ENCODE measurements at regions not wholly inside any gene's neighbourhood (a gene's known extent, or its start where the extent isn't known, plus 50 kb on each side); places are given as distances from the start of the nearest gene placed in this dataset.

- no peak for TF ChIP-seq CUX1 (IDR thresholded peaks at IDR 0.05; ENCODE audit: insufficient replicate concordance, low read depth, low read length)
- no peak for TF ChIP-seq CTCF (IDR thresholded peaks at IDR 0.05 in 2 of 3, conservative IDR thresholded peaks at IDR 0.05 in 1 of 3; ENCODE audit: control insufficient read depth in 2 of 3, extremely low read depth in 1 of 3, insufficient read depth in 1 of 3, low read depth in 3 of 3, low read length in 3 of 3)
- TF ChIP-seq ASH2L (IDR thresholded peaks at IDR 0.05; ENCODE audit: borderline replicate concordance, low read depth) = no peak
- no peak for TF ChIP-seq NR2C1 (IDR thresholded peaks at IDR 0.05)
- no peak for TF ChIP-seq ESRRA (IDR thresholded peaks at IDR 0.05; ENCODE audit: low read length)
- TF ChIP-seq GATAD2B (conservative IDR thresholded peaks at IDR 0.05; ENCODE audit: low read depth) = no peak
- no peak for TF ChIP-seq HDAC6 (IDR thresholded peaks at IDR 0.05; ENCODE audit: unreplicated experiment)
- no peak for TF ChIP-seq RBBP5 (conservative IDR thresholded peaks at IDR 0.05)
- no peak for TF ChIP-seq MEF2B (IDR thresholded peaks at IDR 0.05; ENCODE audit: partially characterized antibody, poor library complexity, severe bottlenecking)
- TF ChIP-seq TAF1 (IDR thresholded peaks at IDR 0.05; ENCODE audit: borderline replicate concordance, low read depth, low read length) = no peak
- no peak for TF ChIP-seq POLR2AphosphoS5 (IDR thresholded peaks at IDR 0.05; ENCODE audit: low read length)
- TF ChIP-seq STAT3 (IDR thresholded peaks at IDR 0.05; ENCODE audit: low read depth, low read length) = no peak
Measured at GRCh38 chr1:5729636-5730145, 262.5 kb downstream of the NPHP4 start (continued).
